Sigmoid colon (tissue), 6 donors: ENCODE measurements at regions not wholly inside any gene's neighbourhood (a gene's known extent, or its start where the extent isn't known, plus 50 kb on each side); places are given as distances from the start of the nearest gene placed in this dataset.

Experiments used
- DNase-seq: peaks from one replicate; pipeline ENCODE4 v3.0.0-alpha.2; 2019
- H3K27ac ChIP-seq, 4 donors: fragments of 200-600 bp; sonication (generic); one replicate each; pipeline ENCODE4 v1.5.1; 2016 to 2019; ENCODE audit warnings: mild to moderate bottlenecking in 1 of 4
- H3K27me3 ChIP-seq, 3 donors: fragments of 200-600 bp; sonication (generic); one replicate each; pipeline ENCODE4 v1.5.1; 2019; ENCODE audit warnings: mild to moderate bottlenecking in 1 of 3
- H3K36me3 ChIP-seq, 4 donors: fragments of 200-600 bp; sonication (generic); one replicate each; pipeline ENCODE4 v1.5.1; 2016 to 2019
- H3K4me1 ChIP-seq, 4 donors: fragments of 200-600 bp; sonication (generic); one replicate each; pipeline ENCODE4 v1.5.1; 2017 to 2019
- H3K4me3 ChIP-seq, 4 donors: fragments of 200-600 bp; sonication (generic); one replicate each; pipeline ENCODE4 v1.5.1; 2017 to 2019; ENCODE audit warnings: mild to moderate bottlenecking in 2 of 4, moderate library complexity in 1 of 4
- H3K9me3 ChIP-seq, 4 donors: fragments of 200-600 bp in 3 of 4; sonication (generic) in 3 of 4; one replicate each; pipeline versions ENCODE4 v1.5.1 to v1.6.1; 2013 to 2019
- EP300 ChIP-seq, 4 donors: sonication (generic); formaldehyde crosslinking; IDR thresholded peaks; one replicate each; pipeline ENCODE4 v1.6.1; 2017; ENCODE audit warnings: antibody characterized with exemption in 4 of 4
- POLR2A ChIP-seq, 2 donors: fragments of 450-650 bp; IDR thresholded peaks; one replicate each; pipeline ENCODE4 v1.6.1; 2016; ENCODE audit warnings: antibody characterized with exemption in 2 of 2, mild to moderate bottlenecking in 2 of 2, moderate library complexity in 2 of 2
- POLR2AphosphoS5 ChIP-seq, 4 donors: sonication (generic); formaldehyde crosslinking; IDR thresholded peaks; one replicate each; pipeline ENCODE4 v1.6.1; 2017; ENCODE audit warnings: antibody characterized with exemption in 4 of 4
- WGBS, 2 donors: extraction: QIAGEN DNeasy Blood & Tissue Kit; methylation state at CpG; one replicate each; pipeline ENCODE4 v1.1.7; 2013; 5-methylcytosine and 5-hydroxymethylcytosine counted together
- intact Hi-C: fragments of 100-400 bp; cut with DNase I; formaldehyde crosslinking; loops from one replicate; pipeline ENCODE4 v1.15.1; 2023
- small RNA-seq, 3 donors: library from RNA; depleted of rRNA; stranded (forward); fragments of <200 nt; gene quantifications; one replicate each; pipeline ENCODE3, GENCODE V24; 2016
- TF ChIP-seq, protein P1 (sequence below), 4 experiments: fragments of 450-650 bp in 3 of 4; fragments of 200-600 bp in 1 of 4; IDR thresholded peaks; one replicate each; pipeline ENCODE4 v1.5.1; 2016 to 2019; ENCODE audit warnings: antibody characterized with exemption in 4 of 4, mild to moderate bottlenecking in 3 of 4, moderate library complexity in 2 of 4
- donor health status: healthy with polysubstance abuse.
- donor health status: healthy.

DNA sequence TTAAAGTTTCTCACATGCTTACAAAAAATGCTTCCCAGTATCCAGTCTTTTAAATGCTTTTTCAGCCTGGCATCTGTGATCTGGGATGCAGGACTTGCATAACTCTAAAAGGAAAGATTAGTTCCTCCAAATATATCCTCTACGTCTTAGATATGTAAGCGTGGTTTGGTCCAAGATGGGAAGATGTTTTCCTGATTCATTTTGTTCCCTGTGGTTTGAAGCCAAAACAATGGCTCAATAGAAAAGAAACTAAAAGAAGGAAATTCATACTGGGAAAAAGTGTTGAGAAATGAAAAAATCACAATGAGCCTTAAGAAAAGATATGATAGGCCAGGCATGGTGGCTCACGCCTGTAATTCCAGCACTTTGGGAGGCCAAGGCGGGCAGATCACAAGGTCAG lies 1002.8 kb downstream of the NAALADL2 start:
- H3K27ac ChIP-seq, result no peak overlapping the region
- no peak overlapping the region for H3K4me3 ChIP-seq
- H3K4me1 ChIP-seq, result peaks cover 0 to 14% (median 0%) of the 10 kb centered on the region in 4 donors
- H3K36me3 ChIP-seq, result no peaks in the 10 kb centered on the region
- TF ChIP-seq EP300 (IDR thresholded peaks at IDR 0.05) (no peak), POLR2AphosphoS5 (IDR thresholded peaks at IDR 0.05) (no peak), POLR2A (IDR thresholded peaks at IDR 0.05) (no peak)
- TF ChIP-seq, protein P1, sequence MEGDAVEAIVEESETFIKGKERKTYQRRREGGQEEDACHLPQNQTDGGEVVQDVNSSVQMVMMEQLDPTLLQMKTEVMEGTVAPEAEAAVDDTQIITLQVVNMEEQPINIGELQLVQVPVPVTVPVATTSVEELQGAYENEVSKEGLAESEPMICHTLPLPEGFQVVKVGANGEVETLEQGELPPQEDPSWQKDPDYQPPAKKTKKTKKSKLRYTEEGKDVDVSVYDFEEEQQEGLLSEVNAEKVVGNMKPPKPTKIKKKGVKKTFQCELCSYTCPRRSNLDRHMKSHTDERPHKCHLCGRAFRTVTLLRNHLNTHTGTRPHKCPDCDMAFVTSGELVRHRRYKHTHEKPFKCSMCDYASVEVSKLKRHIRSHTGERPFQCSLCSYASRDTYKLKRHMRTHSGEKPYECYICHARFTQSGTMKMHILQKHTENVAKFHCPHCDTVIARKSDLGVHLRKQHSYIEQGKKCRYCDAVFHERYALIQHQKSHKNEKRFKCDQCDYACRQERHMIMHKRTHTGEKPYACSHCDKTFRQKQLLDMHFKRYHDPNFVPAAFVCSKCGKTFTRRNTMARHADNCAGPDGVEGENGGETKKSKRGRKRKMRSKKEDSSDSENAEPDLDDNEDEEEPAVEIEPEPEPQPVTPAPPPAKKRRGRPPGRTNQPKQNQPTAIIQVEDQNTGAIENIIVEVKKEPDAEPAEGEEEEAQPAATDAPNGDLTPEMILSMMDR (IDR thresholded peaks at IDR 0.05), result no peak
- H3K9me3 ChIP-seq, result no peaks in the 10 kb centered on the region
- WGBS, 2 donors, result 88% methylated on average over 4 of the region's 4 CpGs
- intact Hi-C loops, result no loop called here
- no peaks in the 10 kb centered on the region for H3K27me3 ChIP-seq
- no peak for DNase-seq

Small RNA genes in the stretch of these regions (small RNA-seq; reads per million reads assigned to genes)
- gene AC104640.2 (0 reads per million in 3 donors), gene RNA5SP147 (0 reads per million in 3 donors)
